ENCODE measurements at regions not wholly inside any gene's neighbourhood (a gene's known extent, or its start where the extent isn't known, plus 50 kb on each side); places are given as distances from the start of the nearest gene placed in this dataset.
A peak's percentile ranks its signal among the peaks of the same experiment; 100 is the strongest.
"Not testable (repeated sequence)": the region's sequence is repeated elsewhere in the genome, so short reads cannot be mapped to it uniquely, and the experiment has no call there.

GRCh38 chr10:125455431-125455830 is 227.5 kb downstream of the TEX36 start:
- DNase-seq (ENCODE audit: low read depth) = no peak

GRCh38 chr10:125451319-125451718 is 231.6 kb downstream of the TEX36 start:
- no peak for DNase-seq (ENCODE audit: low read depth)

GRCh38 chr10:125450218-125450617 is 232.7 kb downstream of the TEX36 start:
- no peak for DNase-seq (ENCODE audit: low read depth)

- no peak for DNase-seq (ENCODE audit: low read depth)
These were observed 233.4 kb downstream of the TEX36 start for GRCh38 chr10:125449571-125449970.

GRCh38 chr10:125448596-125448995 is 234.4 kb downstream of the TEX36 start:
- DNase-seq (ENCODE audit: low read depth) = no peak

GRCh38 chr10:125444790-125445189 is 238.2 kb downstream of the TEX36 start:
- no peak for DNase-seq (ENCODE audit: low read depth)

GRCh38 chr10:125442856-125443540 is 240.0 kb downstream of the TEX36 start:
- no peak for DNase-seq (ENCODE audit: low read depth)

- no peak for DNase-seq (ENCODE audit: low read depth)
These were observed 241.8 kb downstream of the TEX36 start for GRCh38 chr10:125441151-125441550.

- no peak for DNase-seq (ENCODE audit: low read depth)
These were observed 251.8 kb downstream of the TEX36 start for GRCh38 chr10:125431149-125431548.

- no peak for DNase-seq (ENCODE audit: low read depth)
These were observed 254.9 kb downstream of the TEX36 start for GRCh38 chr10:125428054-125428453.

- DNase-seq (ENCODE audit: low read depth) = no peak
These were observed 258.6 kb downstream of the TEX36 start for GRCh38 chr10:125424191-125424847.

GRCh38 chr10:125423569-125423968 is 259.4 kb downstream of the TEX36 start:
- DNase-seq (ENCODE audit: low read depth) = no peak

- no peak for DNase-seq (ENCODE audit: low read depth)
These were observed 259.5 kb upstream of the CTBP2 start for GRCh38 chr10:125419831-125420230.

GRCh38 chr10:125419146-125419545 is 258.8 kb upstream of the CTBP2 start:
- no peak for DNase-seq (ENCODE audit: low read depth)

- DNase-seq (ENCODE audit: low read depth) = no peak
These were observed 257.2 kb upstream of the CTBP2 start for GRCh38 chr10:125417605-125418004.

GRCh38 chr10:125415964-125416363 is 255.6 kb upstream of the CTBP2 start:
- DNase-seq (ENCODE audit: low read depth) = no peak

- no peak for DNase-seq (ENCODE audit: low read depth)
These were observed 254.8 kb upstream of the CTBP2 start for GRCh38 chr10:125415006-125415633.

GRCh38 chr10:125411724-125412123 is 251.4 kb upstream of the CTBP2 start:
- DNase-seq (ENCODE audit: low read depth) = peak; percentile 64

GRCh38 chr10:125409756-125410155 is 249.4 kb upstream of the CTBP2 start:
- DNase-seq (ENCODE audit: low read depth) = no peak

GRCh38 chr10:125407557-125407956 is 247.2 kb upstream of the CTBP2 start:
- no peak for DNase-seq (ENCODE audit: low read depth)

- DNase-seq (ENCODE audit: low read depth) = peak; percentile 39
These were observed 246.7 kb upstream of the CTBP2 start for GRCh38 chr10:125407000-125407502.

GRCh38 chr10:125404902-125405301 is 244.5 kb upstream of the CTBP2 start:
- DNase-seq (ENCODE audit: low read depth) = not testable (repeated sequence)

GRCh38 chr10:125401462-125401861 is 241.1 kb upstream of the CTBP2 start:
- no peak for DNase-seq (ENCODE audit: low read depth)
